Pancreas (tissue), 10 donors: ENCODE measurements at regions not wholly inside any gene's neighbourhood (a gene's known extent, or its start where the extent isn't known, plus 50 kb on each side); places are given as distances from the start of the nearest gene placed in this dataset.
A peak's percentile ranks its signal among the peaks of the same experiment; 100 is the strongest.

ENCODE experiments used
- ATAC-seq, 4 donors: fragments of 200-7000 bp; cut with Tn5 transposase; one replicate each; pipeline versions ENCODE4 v1.8.0 to v1.9.1; 2020; ENCODE audit warnings: mild to moderate bottlenecking in 4 of 4, moderate library complexity in 4 of 4
- DNase-seq, 6 donors: peaks; one replicate each; pipeline ENCODE4 v3.0.0-alpha.2; 2020
- FAIRE-seq: peaks from 2 replicates; lab custom pipeline; 2012; peaks lifted over from hg19 to GRCh38; lab: Jason Lieb, UNC
- H3K27ac ChIP-seq, 4 donors: fragments of 200-600 bp; sonication (generic); 1 replicate in 3 of 4; 2 replicates in 1 of 4; pipeline versions ENCODE4 v1.5.0 to v1.8.0; 2020
- H3K27me3 ChIP-seq, 4 donors: fragments of 200-600 bp; one replicate each; pipeline ENCODE4 v1.8.0; 2021
- H3K36me3 ChIP-seq, 3 donors: fragments of 200-600 bp; sonication (generic) in 1 of 3; one replicate each; pipeline versions ENCODE4 v1.5.0 to v1.8.0; 2020 to 2021
- H3K4me1 ChIP-seq, 3 donors: fragments of 200-600 bp; one replicate each; pipeline ENCODE4 v1.8.0; 2021
- H3K4me3 ChIP-seq, 4 donors: fragments of 200-600 bp; sonication (generic) in 2 of 4; one replicate each; pipeline versions ENCODE4 v1.5.0 to v1.8.0; 2020 to 2021
- H3K9me3 ChIP-seq, 4 donors: fragments of 200-600 bp; one replicate each; pipeline ENCODE4 v1.8.0; 2021
- WGBS, 2 donors: extraction: QIAGEN DNeasy Blood & Tissue Kit; methylation state at CpG; one replicate each; pipeline ENCODE4 v1.1.7; 2013; 5-methylcytosine and 5-hydroxymethylcytosine counted together
- intact Hi-C, 3 donors: fragments of 100-400 bp; cut with DNase I; formaldehyde crosslinking; loops; one replicate each; pipeline versions ENCODE4 v1.11.1 to v1.14.2; 2022
- TF ChIP-seq, protein P1 (sequence below), 4 donors: fragments of 200-600 bp; sonication (generic) in 3 of 4; IDR thresholded peaks; one replicate each; pipeline versions ENCODE4 v1.5.0 to v1.8.0; 2021; ENCODE audit warnings: antibody characterized with exemption in 4 of 4
- donor health status: healthy with polysubstance abuse.
- donor health status: DM: no; HTN: no; CAD: no; lungs with moderate emphysema.
- donor health status: DM: no; HTN: no; CAD: no.
- donor health status: control.
- donor health status: control.
- donor health status: Bipolar disorder and iron deficiency.
- donor health status: DM: yes; HTN: yes; CAD: no.
- donor health status: DM: no; HTN: no; CAD: no.
- donor health status: DM: no; HTN: no; CAD: no.
- donor health status: DM: yes; HTN: yes; CAD: no.

DNA sequence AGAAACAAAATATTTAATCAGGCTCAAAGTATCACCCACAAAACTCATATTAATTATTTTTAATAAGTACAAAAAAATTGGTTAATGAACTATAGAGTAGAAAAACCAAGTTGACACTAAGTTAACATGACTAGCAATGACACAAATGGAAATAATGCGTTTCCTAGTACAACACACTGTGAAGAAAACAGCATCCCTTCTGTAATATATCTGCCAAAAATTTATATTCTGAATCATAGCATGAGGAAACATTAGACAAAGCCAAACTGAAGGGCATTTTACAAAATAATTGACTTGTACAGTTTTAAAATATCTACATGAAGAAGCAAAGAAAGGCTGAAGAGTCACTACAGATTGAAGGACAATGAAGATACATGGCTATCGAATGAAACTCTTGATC lies 477.6 kb upstream of the INTU start:
- no peak for FAIRE-seq
- Histone ChIP-seq H3K4me3 (no peak overlapping the region), H3K9me3 (no peaks in the 10 kb centered on the region), H3K27ac (no peak overlapping the region), H3K27me3 (no peaks in the 10 kb centered on the region), H3K36me3 (no peaks in the 10 kb centered on the region), H3K4me1 (no peaks in the 10 kb centered on the region)
- 58 to 77% methylated on average over 2 of the region's 2 CpGs for WGBS, 2 donors
- ATAC-seq: no peak
- DNase-seq: no peak
- TF ChIP-seq, protein P1, sequence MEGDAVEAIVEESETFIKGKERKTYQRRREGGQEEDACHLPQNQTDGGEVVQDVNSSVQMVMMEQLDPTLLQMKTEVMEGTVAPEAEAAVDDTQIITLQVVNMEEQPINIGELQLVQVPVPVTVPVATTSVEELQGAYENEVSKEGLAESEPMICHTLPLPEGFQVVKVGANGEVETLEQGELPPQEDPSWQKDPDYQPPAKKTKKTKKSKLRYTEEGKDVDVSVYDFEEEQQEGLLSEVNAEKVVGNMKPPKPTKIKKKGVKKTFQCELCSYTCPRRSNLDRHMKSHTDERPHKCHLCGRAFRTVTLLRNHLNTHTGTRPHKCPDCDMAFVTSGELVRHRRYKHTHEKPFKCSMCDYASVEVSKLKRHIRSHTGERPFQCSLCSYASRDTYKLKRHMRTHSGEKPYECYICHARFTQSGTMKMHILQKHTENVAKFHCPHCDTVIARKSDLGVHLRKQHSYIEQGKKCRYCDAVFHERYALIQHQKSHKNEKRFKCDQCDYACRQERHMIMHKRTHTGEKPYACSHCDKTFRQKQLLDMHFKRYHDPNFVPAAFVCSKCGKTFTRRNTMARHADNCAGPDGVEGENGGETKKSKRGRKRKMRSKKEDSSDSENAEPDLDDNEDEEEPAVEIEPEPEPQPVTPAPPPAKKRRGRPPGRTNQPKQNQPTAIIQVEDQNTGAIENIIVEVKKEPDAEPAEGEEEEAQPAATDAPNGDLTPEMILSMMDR (IDR thresholded peaks at IDR 0.05): no peak
- intact Hi-C loops: no loop called here

DNA sequence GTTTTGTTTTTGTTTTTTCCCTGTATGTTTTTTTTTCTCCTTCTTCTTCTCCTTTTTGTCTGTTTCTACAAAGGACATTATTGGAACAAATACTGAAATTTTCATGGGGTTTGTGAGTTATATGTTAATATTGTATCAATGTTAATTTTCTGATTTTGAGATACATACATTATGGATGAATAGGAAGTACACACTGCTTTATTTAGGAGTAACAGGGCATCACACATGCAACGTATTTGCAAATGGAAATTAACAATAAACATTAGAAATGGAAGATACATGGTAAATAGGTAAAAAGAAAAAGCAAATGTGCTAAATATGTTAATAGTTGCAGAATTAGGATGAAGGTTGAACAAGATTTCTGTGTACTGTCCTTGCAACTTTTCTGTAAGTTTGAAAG lies 477.2 kb upstream of the INTU start:
- no peak for DNase-seq
- no peaks in the 10 kb centered on the region for H3K36me3 ChIP-seq
- TF ChIP-seq, protein P1 (IDR thresholded peaks at IDR 0.05): no peak
- 31% methylated on average over 1 of the region's 1 CpG for WGBS, 2 donors
- H3K27me3 ChIP-seq: no peaks in the 10 kb centered on the region
- no peak for FAIRE-seq
- no peak overlapping the region for H3K27ac ChIP-seq
- intact Hi-C loops: no loop called here
- no peak overlapping the region for H3K4me3 ChIP-seq
- ATAC-seq: no peak
- H3K9me3 ChIP-seq: no peaks in the 10 kb centered on the region
- H3K4me1 ChIP-seq: no peaks in the 10 kb centered on the region

GRCh38 chr4:127162741-127163140 lies 470.0 kb upstream of the INTU start:
- TF ChIP-seq, protein P1 (IDR thresholded peaks at IDR 0.05): no peak
- intact Hi-C loops: no loop called here
- H3K4me1 ChIP-seq: no peaks in the 10 kb centered on the region
- DNase-seq (no peak), ATAC-seq (peak in 2 of 4 donors; percentile 55 to 60), FAIRE-seq (no peak)
- H3K27ac ChIP-seq: no peak overlapping the region
- 52 to 74% methylated on average over 3 of the region's 3 CpGs for WGBS, 2 donors
- no peak overlapping the region for H3K4me3 ChIP-seq
- H3K9me3 ChIP-seq: no peaks in the 10 kb centered on the region
- H3K27me3 ChIP-seq: no peaks in the 10 kb centered on the region
- H3K36me3 ChIP-seq: no peaks in the 10 kb centered on the region

DNA sequence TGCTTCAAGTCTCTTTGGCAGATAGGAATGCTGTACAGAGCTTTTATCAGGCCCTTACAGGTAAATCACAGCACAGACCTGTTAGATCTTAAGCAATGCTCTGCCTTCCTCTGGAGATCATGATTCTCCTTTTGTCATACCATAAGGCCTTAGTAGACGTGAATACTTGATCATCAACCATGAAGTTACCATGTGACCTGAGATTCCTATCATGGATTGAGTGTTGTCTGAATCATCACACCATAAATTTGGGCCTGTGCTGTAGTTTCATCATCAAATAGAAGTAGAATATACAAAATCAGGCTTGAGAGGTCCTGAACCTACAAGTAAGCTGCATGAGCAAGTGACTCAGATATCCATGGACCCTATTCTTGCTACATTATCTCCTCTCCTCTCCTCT lies 466.8 kb upstream of the INTU start:
- TF ChIP-seq, protein P1 (IDR thresholded peaks at IDR 0.05): no peak
- no peak for ATAC-seq
- Histone ChIP-seq H3K36me3 (no peaks in the 10 kb centered on the region), H3K27me3 (no peaks in the 10 kb centered on the region), H3K9me3 (no peaks in the 10 kb centered on the region), H3K4me1 (no peaks in the 10 kb centered on the region), H3K27ac (no peak overlapping the region), H3K4me3 (no peak overlapping the region)
- FAIRE-seq: no peak
- no peak for DNase-seq
- intact Hi-C loops: no loop called here
- 41 to 48% methylated on average over 1 of the region's 1 CpG for WGBS, 2 donors

DNA sequence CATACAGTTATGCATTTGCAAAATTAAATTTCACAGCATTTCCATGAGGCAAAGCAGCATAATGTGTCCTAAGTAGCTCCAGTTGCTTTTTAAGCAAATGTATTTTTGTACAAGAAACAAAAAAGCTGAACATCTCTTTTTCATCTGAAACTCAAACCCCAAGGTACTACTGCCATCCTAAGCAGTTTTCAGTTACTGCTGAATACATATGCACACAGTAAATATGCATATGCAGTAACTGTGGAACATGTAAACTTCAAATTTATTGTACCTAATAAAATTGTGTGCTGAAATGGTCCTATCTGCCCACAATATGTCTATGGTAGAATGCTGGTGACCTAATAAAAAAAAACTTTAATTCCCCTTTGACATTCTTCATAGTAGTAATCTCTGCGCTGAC lies 458.6 kb upstream of the INTU start:
- Histone ChIP-seq H3K27me3 (no peaks in the 10 kb centered on the region), H3K4me1 (no peaks in the 10 kb centered on the region), H3K4me3 (no peak overlapping the region), H3K27ac (no peak overlapping the region), H3K36me3 (no peaks in the 10 kb centered on the region), H3K9me3 (no peaks in the 10 kb centered on the region)
- ATAC-seq: no peak
- TF ChIP-seq, protein P1 (IDR thresholded peaks at IDR 0.05): no peak
- DNase-seq: no peak
- intact Hi-C loops: no loop called here
- FAIRE-seq: no peak
- WGBS, 2 donors: 81 to 82% methylated on average over 1 of the region's 1 CpG
